Astrocyte (in vitro differentiated cells and primary cell): ENCODE measurements at regions not wholly inside any gene's neighbourhood (a gene's known extent, or its start where the extent isn't known, plus 50 kb on each side); places are given as distances from the start of the nearest gene placed in this dataset.

ENCODE experiments used
- DNase-seq: peaks from one replicate; pipeline ENCODE4 v3.0.0-alpha.2; 2010; ENCODE audit warnings: low read depth
- FAIRE-seq: peaks from 2 replicates; lab custom pipeline; 2011; peaks lifted over from hg19 to GRCh38; lab: Jason Lieb, UNC
- H2AFZ ChIP-seq: 2 replicates; pipeline ENCODE4 v1.6.0; 2012; ENCODE audit warnings: low read depth, low read length, inconsistent platforms
- H3K27ac ChIP-seq: 2 replicates; pipeline ENCODE4 v1.5.1; 2011; ENCODE audit warnings: low read depth, low read length, inconsistent platforms
- H3K27me3 ChIP-seq: 2 replicates; pipeline ENCODE4 v1.6.0; 2011; ENCODE audit warnings: low read length, inconsistent platforms; ENCODE audit not compliant: insufficient read depth
- H3K36me3 ChIP-seq: 2 replicates; pipeline ENCODE4 v1.5.1; 2011; ENCODE audit warnings: low read length, inconsistent platforms; ENCODE audit not compliant: insufficient read depth
- H3K4me1 ChIP-seq: 2 replicates; pipeline ENCODE4 v1.5.1; 2011; ENCODE audit warnings: low read length, inconsistent platforms; ENCODE audit not compliant: insufficient read depth
- H3K4me2 ChIP-seq: 2 replicates; pipeline ENCODE4 v1.6.0; 2012; ENCODE audit warnings: low read length, inconsistent platforms
- H3K4me3 ChIP-seq: 2 replicates; pipeline ENCODE4 v1.5.1; 2011; ENCODE audit warnings: low read depth, mild to moderate bottlenecking, low read length, inconsistent platforms; ENCODE audit not compliant: insufficient read depth
- H3K79me2 ChIP-seq: 2 replicates; pipeline ENCODE4 v1.6.0; 2012; ENCODE audit warnings: mild to moderate bottlenecking, low read length, inconsistent platforms; ENCODE audit not compliant: insufficient read depth
- H3K9ac ChIP-seq: 2 replicates; pipeline ENCODE4 v1.6.0; 2012; ENCODE audit warnings: mild to moderate bottlenecking, low read length, inconsistent platforms
- H3K9me3 ChIP-seq: 2 replicates; pipeline ENCODE4 v1.5.1; 2012; ENCODE audit warnings: low read depth, mild to moderate bottlenecking, low read length, inconsistent platforms; ENCODE audit not compliant: insufficient read depth
- H4K20me1 ChIP-seq: 2 replicates; pipeline ENCODE4 v1.6.0; 2012; ENCODE audit warnings: low read length, inconsistent platforms; ENCODE audit not compliant: insufficient read depth
- H3K27ac Mint-ChIP-seq: one replicate; pipeline ENCODE4 v1.8.0; 2021; ENCODE audit warnings: mild to moderate bottlenecking, mixed read lengths; ENCODE audit not compliant: unreplicated experiment
- H3K27me3 Mint-ChIP-seq: one replicate; pipeline ENCODE4 v1.8.0; 2021; ENCODE audit warnings: low read depth, mixed read lengths; ENCODE audit not compliant: unreplicated experiment
- H3K36me3 Mint-ChIP-seq: one replicate; pipeline ENCODE4 v1.8.0; 2021; ENCODE audit warnings: low read depth, mixed read lengths; ENCODE audit not compliant: unreplicated experiment
- H3K4me1 Mint-ChIP-seq: one replicate; pipeline ENCODE4 v1.8.0; 2021; ENCODE audit warnings: low read depth, mixed read lengths; ENCODE audit not compliant: unreplicated experiment
- H3K4me3 Mint-ChIP-seq: one replicate; pipeline ENCODE4 v1.8.0; 2021; ENCODE audit warnings: mild to moderate bottlenecking, moderate library complexity, mixed read lengths; ENCODE audit not compliant: unreplicated experiment
- H3K9me3 Mint-ChIP-seq: one replicate; pipeline ENCODE4 v1.8.0; 2021; ENCODE audit warnings: mild to moderate bottlenecking, mixed read lengths; ENCODE audit not compliant: unreplicated experiment
- CTCF ChIP-seq: IDR thresholded peaks from 2 replicates; pipeline ENCODE4 v1.5.1; 2011; ENCODE audit warnings: low read depth, mild to moderate bottlenecking, inconsistent platforms, low read length, moderate library complexity; ENCODE audit not compliant: insufficient read depth
- EZH2 ChIP-seq: IDR thresholded peaks from 2 replicates; pipeline ENCODE4 v1.6.1; 2012; ENCODE audit warnings: mild to moderate bottlenecking, low read length, inconsistent platforms; ENCODE audit not compliant: insufficient read depth

- FAIRE-seq: no peak
- DNase-seq: no peak
- Histone ChIP-seq H3K9ac (no peak overlapping the region), H3K4me1 (no peaks in the 10 kb centered on the region), H3K36me3 (no peaks in the 10 kb centered on the region), H2AFZ (no peak overlapping the region), H3K4me3 (no peak overlapping the region), H3K4me2 (no peak overlapping the region), H3K27me3 (no peaks in the 10 kb centered on the region), H3K9me3 (no peaks in the 10 kb centered on the region), H4K20me1 (no peaks in the 10 kb centered on the region), H3K27ac (no peak overlapping the region), H3K79me2 (no peaks in the 10 kb centered on the region)
- H3K9me3 Mint-ChIP-seq: peaks cover 17% of the 10 kb centered on the region
- no peaks in the 10 kb centered on the region for H3K36me3 Mint-ChIP-seq
- no peak for TF ChIP-seq EZH2
- TF ChIP-seq CTCF: no peak
- H3K4me3 Mint-ChIP-seq: no peak overlapping the region
- peaks cover 36% of the 10 kb centered on the region for H3K27me3 Mint-ChIP-seq
- H3K4me1 Mint-ChIP-seq: no peaks in the 10 kb centered on the region
- H3K27ac Mint-ChIP-seq: no peak overlapping the region
These were observed 148.2 kb upstream of the PMEPA1 start for GRCh38 chr20:57857969-57858368.

GRCh38 chr20:57857118-57857517 lies 147.3 kb upstream of the PMEPA1 start:
- no peak overlapping the region for H3K4me2 ChIP-seq
- no peaks in the 10 kb centered on the region for H3K9me3 ChIP-seq
- Mint-ChIP-seq H3K4me3 (no peak overlapping the region), H3K27ac (no peak overlapping the region), H3K27me3 (peaks cover 42% of the 10 kb centered on the region), H3K4me1 (no peaks in the 10 kb centered on the region), H3K9me3 (peaks cover 14% of the 10 kb centered on the region), H3K36me3 (no peaks in the 10 kb centered on the region)
- H3K4me3 ChIP-seq: no peak overlapping the region
- H2AFZ ChIP-seq: no peak overlapping the region
- no peak for DNase-seq
- no peak for FAIRE-seq
- H3K36me3 ChIP-seq: no peaks in the 10 kb centered on the region
- no peaks in the 10 kb centered on the region for H3K27me3 ChIP-seq
- no peak overlapping the region for H3K9ac ChIP-seq
- H3K79me2 ChIP-seq: no peaks in the 10 kb centered on the region
- TF ChIP-seq EZH2 (no peak), CTCF (no peak)
- no peak overlapping the region for H3K27ac ChIP-seq
- H3K4me1 ChIP-seq: no peaks in the 10 kb centered on the region
- no peaks in the 10 kb centered on the region for H4K20me1 ChIP-seq

- no peaks in the 10 kb centered on the region for H4K20me1 ChIP-seq
- Mint-ChIP-seq H3K4me3 (no peak overlapping the region), H3K4me1 (no peaks in the 10 kb centered on the region), H3K27me3 (peaks cover 46% of the 10 kb centered on the region), H3K27ac (no peak overlapping the region), H3K9me3 (peaks cover 16% of the 10 kb centered on the region), H3K36me3 (no peaks in the 10 kb centered on the region)
- H3K9me3 ChIP-seq: no peaks in the 10 kb centered on the region
- H3K27me3 ChIP-seq: no peaks in the 10 kb centered on the region
- no peak overlapping the region for H3K9ac ChIP-seq
- no peaks in the 10 kb centered on the region for H3K36me3 ChIP-seq
- no peak for DNase-seq
- H3K27ac ChIP-seq: no peak overlapping the region
- no peak overlapping the region for H2AFZ ChIP-seq
- no peaks in the 10 kb centered on the region for H3K79me2 ChIP-seq
- TF ChIP-seq CTCF (no peak), EZH2 (no peak)
- no peak for FAIRE-seq
- no peaks in the 10 kb centered on the region for H3K4me1 ChIP-seq
- H3K4me2 ChIP-seq: no peak overlapping the region
- H3K4me3 ChIP-seq: no peak overlapping the region
These were observed 146.8 kb upstream of the PMEPA1 start for GRCh38 chr20:57856658-57857057.
